Gastroesophageal sphincter (tissue), 4 donors: ENCODE measurements at regions not wholly inside any gene's neighbourhood (a gene's known extent, or its start where the extent isn't known, plus 50 kb on each side); places are given as distances from the start of the nearest gene placed in this dataset.

Source experiments
- ATAC-seq: fragments of 150-250 bp; one replicate; pipeline ENCODE4 v1.9.1; 2016; ENCODE audit warnings: mild to moderate bottlenecking, moderate library complexity
- H3K27ac ChIP-seq, 4 donors: fragments of 200-600 bp; sonication (generic) in 3 of 4; 1 replicate in 3 of 4; 2 replicates in 1 of 4; pipeline ENCODE4 v1.5.1; 2016 to 2019
- H3K27me3 ChIP-seq: fragments of 200-600 bp; sonication (generic); one replicate; pipeline ENCODE4 v1.5.1; 2019
- H3K36me3 ChIP-seq, 2 donors: fragments of 200-600 bp; sonication (generic); one replicate each; pipeline ENCODE4 v1.5.1; 2019; ENCODE audit warnings: control low read depth in 1 of 2
- H3K4me1 ChIP-seq, 3 donors: fragments of 200-600 bp; sonication (generic); 1 replicate in 2 of 3; 2 replicates in 1 of 3; pipeline ENCODE4 v1.5.1; 2016 to 2019; ENCODE audit warnings: control low read depth in 2 of 3
- H3K4me3 ChIP-seq, 2 donors: fragments of 200-600 bp; sonication (generic); one replicate each; pipeline ENCODE4 v1.5.1; 2019; ENCODE audit warnings: mild to moderate bottlenecking in 1 of 2, moderate library complexity in 1 of 2
- H3K9me3 ChIP-seq, 3 donors: fragments of 200-600 bp; sonication (generic); one replicate each; pipeline ENCODE4 v1.5.1; 2017 to 2019; ENCODE audit warnings: control low read depth in 2 of 3
- CTCF ChIP-seq, 4 experiments: fragments of 200-600 bp in 2 of 4; fragments of 450-650 bp in 2 of 4; sonication (generic) in 1 of 4; IDR thresholded peaks; one replicate each; pipeline ENCODE4 v1.5.1; 2017 to 2019; ENCODE audit warnings: antibody characterized with exemption in 4 of 4, mild to moderate bottlenecking in 2 of 4, moderate library complexity in 2 of 4
- EP300 ChIP-seq: sonication (generic); formaldehyde crosslinking; IDR thresholded peaks from one replicate; pipeline ENCODE4 v1.6.1; 2017; ENCODE audit warnings: antibody characterized with exemption, mild to moderate bottlenecking
- POLR2A ChIP-seq, 2 donors: fragments of 450-650 bp; IDR thresholded peaks; one replicate each; pipeline ENCODE4 v1.6.1; 2017; ENCODE audit warnings: antibody characterized with exemption in 2 of 2, mild to moderate bottlenecking in 2 of 2, moderate library complexity in 1 of 2
- POLR2AphosphoS5 ChIP-seq: sonication (generic); formaldehyde crosslinking; IDR thresholded peaks from one replicate; pipeline ENCODE4 v1.6.1; 2017; ENCODE audit warnings: antibody characterized with exemption
- WGBS, 2 donors: methylation state at CpG; one replicate each; pipeline ENCODE4 v1.1.5; 2018; ENCODE audit warnings: low coverage in 1 of 2; 5-methylcytosine and 5-hydroxymethylcytosine counted together

- ATAC-seq = no peak
- 66 to 71% methylated on average over 2 of the region's 2 CpGs for WGBS, 2 donors
Measured at GRCh38 chr3:76576201-76576600, 463.7 kb upstream of the ROBO2 start.

DNA sequence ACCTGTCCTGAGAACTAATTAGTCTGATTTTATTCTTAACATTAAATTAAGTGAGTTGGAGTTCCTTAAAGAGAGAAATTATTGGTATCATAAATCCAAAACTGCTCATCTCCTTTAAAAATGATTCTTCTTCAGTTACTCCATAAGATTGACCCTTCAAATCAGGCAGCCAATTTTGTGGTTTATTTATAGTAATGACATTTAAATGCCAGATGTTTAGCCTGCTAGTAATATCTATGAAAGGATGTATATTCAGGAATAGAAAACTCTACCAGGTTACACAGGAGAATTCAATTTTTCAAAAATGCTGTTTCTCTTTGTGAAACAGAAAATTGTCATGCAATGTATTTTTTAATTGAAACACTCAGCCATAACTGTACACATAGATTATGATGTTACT lies 457.8 kb upstream of the ROBO2 start:
- no peak for ATAC-seq
- Histone ChIP-seq H3K27ac (no peak overlapping the region), H3K4me3 (no peak overlapping the region), H3K4me1 (no peaks in the 10 kb centered on the region), H3K36me3 (no peaks in the 10 kb centered on the region), H3K9me3 (no peaks in the 10 kb centered on the region), H3K27me3 (no peaks in the 10 kb centered on the region)
- TF ChIP-seq POLR2AphosphoS5 = no peak
- no peak for TF ChIP-seq EP300
- TF ChIP-seq POLR2A (IDR thresholded peaks at IDR 0.05) = no peak
- TF ChIP-seq CTCF (IDR thresholded peaks at IDR 0.05) = no peak

More at GRCh38 chr3:76576201-76576600, 463.7 kb upstream of the ROBO2 start:
- TF ChIP-seq POLR2A (IDR thresholded peaks at IDR 0.05) (no peak), POLR2AphosphoS5 (no peak), EP300 (no peak), CTCF (IDR thresholded peaks at IDR 0.05) (no peak)
- no peak overlapping the region for H3K27ac ChIP-seq
- H3K27me3 ChIP-seq = no peaks in the 10 kb centered on the region
- H3K36me3 ChIP-seq = no peaks in the 10 kb centered on the region
- H3K9me3 ChIP-seq = no peaks in the 10 kb centered on the region
- H3K4me3 ChIP-seq = no peak overlapping the region
- H3K4me1 ChIP-seq = no peaks in the 10 kb centered on the region

DNA sequence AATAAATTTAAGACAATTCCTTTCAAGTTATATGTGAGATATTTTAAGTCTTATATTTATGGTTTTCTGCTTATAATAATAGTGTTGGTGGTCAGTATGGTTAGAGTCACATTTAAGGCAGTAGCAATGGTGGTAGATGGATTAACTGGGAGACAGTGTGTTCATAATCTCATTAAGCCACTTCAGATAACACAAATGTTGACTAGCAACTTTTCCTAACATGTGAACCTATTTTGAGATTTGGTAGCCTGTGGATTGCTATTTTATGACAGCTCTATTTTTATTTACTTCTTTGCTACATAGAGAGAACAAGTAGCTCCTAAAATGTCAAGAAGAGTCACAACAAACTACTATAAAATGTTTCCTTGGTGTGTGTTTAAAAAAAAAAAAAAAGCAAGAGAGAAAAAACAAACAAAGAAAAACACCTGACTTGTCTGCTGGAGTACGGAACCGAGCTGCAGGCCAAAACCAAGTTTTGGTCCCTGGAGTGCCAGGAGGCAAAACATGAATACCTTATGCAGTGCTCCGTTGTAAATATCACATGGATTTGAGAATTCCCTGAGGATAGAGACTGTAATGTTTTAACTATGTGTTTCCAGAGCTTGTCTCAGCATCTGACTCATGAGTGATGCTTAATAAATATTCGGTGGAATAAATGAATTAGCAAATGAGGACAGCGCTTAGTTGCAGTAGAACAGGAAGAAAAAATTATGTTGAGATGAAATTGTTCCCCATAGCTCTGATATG lies 457.1 kb upstream of the ROBO2 start:
- Histone ChIP-seq H3K27me3 (no peaks in the 10 kb centered on the region), H3K36me3 (no peaks in the 10 kb centered on the region), H3K4me1 (no peaks in the 10 kb centered on the region), H3K4me3 (no peak overlapping the region), H3K27ac (no peak overlapping the region), H3K9me3 (no peaks in the 10 kb centered on the region)
- no peak for TF ChIP-seq POLR2A (IDR thresholded peaks at IDR 0.05)
- no peak for TF ChIP-seq EP300
- TF ChIP-seq CTCF (IDR thresholded peaks at IDR 0.05) = no peak
- TF ChIP-seq POLR2AphosphoS5 = no peak
- ATAC-seq = no peak
- 67 to 83% methylated on average over 2 to 5 of the region's 5 CpGs for WGBS, 2 donors

- no peak for ATAC-seq
- Histone ChIP-seq H3K27ac (no peak overlapping the region), H3K27me3 (no peaks in the 10 kb centered on the region), H3K36me3 (no peaks in the 10 kb centered on the region), H3K4me3 (no peak overlapping the region), H3K9me3 (no peaks in the 10 kb centered on the region), H3K4me1 (no peaks in the 10 kb centered on the region)
- TF ChIP-seq POLR2AphosphoS5 (no peak), CTCF (IDR thresholded peaks at IDR 0.05) (no peak), EP300 (no peak), POLR2A (IDR thresholded peaks at IDR 0.05) (no peak)
- WGBS, 2 donors = 46 to 62% methylated on average over 2 of the region's 2 CpGs
Measured at GRCh38 chr3:76585794-76586392, 454.0 kb upstream of the ROBO2 start.

DNA sequence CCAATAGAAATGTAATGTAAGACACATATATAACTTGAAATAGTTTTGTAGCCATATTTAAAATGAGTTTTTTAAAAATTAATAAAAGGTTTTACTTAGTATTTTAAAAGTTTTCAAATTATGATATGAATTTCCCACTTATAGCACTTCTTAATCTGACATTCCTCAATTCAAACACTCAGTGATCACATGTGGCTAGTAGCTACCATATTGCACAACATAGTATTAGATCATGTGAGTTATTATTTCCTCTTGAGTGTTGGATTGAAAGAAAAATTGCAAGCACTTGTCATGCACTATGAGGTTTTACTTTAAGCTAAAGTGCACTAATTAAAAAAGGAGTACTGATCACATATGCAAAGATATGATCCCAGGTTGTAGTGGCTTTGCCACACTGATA lies 453.4 kb upstream of the ROBO2 start:
- Histone ChIP-seq H3K9me3 (no peaks in the 10 kb centered on the region), H3K27me3 (no peaks in the 10 kb centered on the region)
- ATAC-seq = no peak

More for the DNA sequence above, 453.4 kb upstream of the ROBO2 start:
- H3K4me3 ChIP-seq = no peak overlapping the region
- TF ChIP-seq EP300 (no peak), POLR2A (IDR thresholded peaks at IDR 0.05) (no peak), POLR2AphosphoS5 (no peak), CTCF (IDR thresholded peaks at IDR 0.05) (no peak)
- no peaks in the 10 kb centered on the region for H3K4me1 ChIP-seq
- H3K27ac ChIP-seq = no peak overlapping the region
- H3K36me3 ChIP-seq = no peaks in the 10 kb centered on the region
